ENCODE measurements at regions not wholly inside any gene's neighbourhood (a gene's known extent, or its start where the extent isn't known, plus 50 kb on each side); places are given as distances from the start of the nearest gene placed in this dataset.
A peak's percentile ranks its signal among the peaks of the same experiment; 100 is the strongest.

DNA sequence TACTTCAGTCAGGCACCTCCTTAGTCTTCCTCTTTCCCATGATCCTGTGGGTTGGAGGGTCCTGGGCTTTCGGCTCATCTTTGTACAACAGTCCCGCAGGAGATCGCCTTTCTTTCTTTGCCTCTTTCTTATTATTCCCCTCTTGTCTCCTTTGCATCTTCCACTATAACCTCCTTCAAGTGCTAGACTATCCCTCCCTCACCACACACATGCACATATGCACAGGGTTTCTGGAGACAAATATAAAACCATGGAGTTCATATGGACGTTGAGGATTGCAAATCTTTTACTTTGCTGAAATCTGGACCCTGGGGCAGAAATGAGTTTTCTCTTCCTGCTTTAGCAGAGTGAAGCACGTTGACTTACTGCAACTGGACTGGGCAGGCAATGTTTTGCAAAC is 80.3 kb downstream of the TMEM17 start:
- no peak for DNase-seq
- Mint-ChIP-seq H3K4me1 (no peaks in the 10 kb centered on the region), H3K4me3 (no peak overlapping the region), H3K27me3 (peaks cover 10% of the 10 kb centered on the region), H3K27ac (no peak overlapping the region), H3K36me3 (no peaks in the 10 kb centered on the region), H3K9me3 (no peaks in the 10 kb centered on the region)
- CTCF ChIA-PET: no interaction called here

DNA sequence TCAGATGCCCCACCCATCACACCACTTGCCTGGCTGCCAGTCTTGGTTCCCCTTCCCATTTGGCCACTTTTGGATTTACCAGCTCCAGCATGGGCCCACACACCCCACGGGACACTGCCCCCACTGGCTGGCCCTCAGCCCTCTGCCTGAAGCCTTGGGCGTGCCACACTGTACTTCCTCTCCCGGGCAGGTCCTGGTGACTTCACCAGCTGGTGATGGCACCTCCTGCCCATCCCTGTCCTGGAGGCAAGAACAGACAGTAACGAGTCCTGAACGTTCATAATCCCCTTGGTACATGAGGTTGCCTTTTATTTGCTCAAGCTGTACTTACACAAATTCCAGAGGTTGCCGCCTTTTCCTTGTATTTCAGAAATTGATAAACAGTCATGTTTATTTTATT is 81.1 kb downstream of the TMEM17 start:
- CTCF ChIA-PET: interaction anchor here (1.4 kb wide), 1 partner anchor 13 kb away, joined by 4 read pairs; no protein-coding TSS in a partner anchor
- H3K9me3 Mint-ChIP-seq: no peaks in the 10 kb centered on the region

DNA sequence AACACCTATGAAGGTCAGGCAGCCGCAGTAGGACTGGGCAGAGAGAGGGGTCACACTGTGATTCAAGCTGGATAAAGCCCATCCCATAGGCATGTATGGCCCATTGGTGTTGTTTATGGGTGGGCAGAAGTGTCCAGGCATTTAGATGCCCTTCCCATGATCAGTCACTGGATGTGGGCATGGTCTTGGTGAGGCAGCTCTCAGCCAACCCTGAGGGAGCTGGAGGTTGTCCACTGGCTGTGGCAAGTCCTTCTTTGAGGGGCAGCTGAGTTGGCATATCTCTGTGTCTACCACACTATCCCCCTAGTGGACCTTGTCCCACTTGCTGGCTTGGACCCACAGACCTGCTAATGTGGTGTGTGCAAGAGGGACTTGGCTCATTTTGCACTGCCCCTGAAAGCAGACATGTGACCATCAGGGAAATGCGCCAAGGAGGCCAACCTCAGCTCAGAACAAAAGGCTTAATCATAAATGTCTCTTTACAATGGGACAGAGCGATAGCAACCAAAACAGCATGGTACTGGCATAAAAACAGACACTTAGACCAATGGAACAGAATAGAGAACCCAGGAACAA is 82.0 kb downstream of the TMEM17 start:
- no peaks in the 10 kb centered on the region for H3K4me1 Mint-ChIP-seq
- CTCF ChIA-PET: interaction anchor here (0.6 to 1.4 kb wide), 2 partner anchors 13 to 311 kb away, joined by 4 read pairs; no protein-coding TSS in a partner anchor
- H3K27ac Mint-ChIP-seq: no peak overlapping the region
- no peak overlapping the region for H3K4me3 Mint-ChIP-seq
- H3K9me3 Mint-ChIP-seq: no peaks in the 10 kb centered on the region
- DNase-seq: no peak
- peaks cover 18% of the 10 kb centered on the region for H3K27me3 Mint-ChIP-seq
- no peaks in the 10 kb centered on the region for H3K36me3 Mint-ChIP-seq

More for the DNA sequence above, 81.1 kb downstream of the TMEM17 start:
- Mint-ChIP-seq H3K27ac (no peak overlapping the region), H3K4me1 (no peaks in the 10 kb centered on the region), H3K27me3 (peaks cover 17% of the 10 kb centered on the region), H3K4me3 (no peak overlapping the region), H3K36me3 (no peaks in the 10 kb centered on the region)
- DNase-seq: no peak

DNA sequence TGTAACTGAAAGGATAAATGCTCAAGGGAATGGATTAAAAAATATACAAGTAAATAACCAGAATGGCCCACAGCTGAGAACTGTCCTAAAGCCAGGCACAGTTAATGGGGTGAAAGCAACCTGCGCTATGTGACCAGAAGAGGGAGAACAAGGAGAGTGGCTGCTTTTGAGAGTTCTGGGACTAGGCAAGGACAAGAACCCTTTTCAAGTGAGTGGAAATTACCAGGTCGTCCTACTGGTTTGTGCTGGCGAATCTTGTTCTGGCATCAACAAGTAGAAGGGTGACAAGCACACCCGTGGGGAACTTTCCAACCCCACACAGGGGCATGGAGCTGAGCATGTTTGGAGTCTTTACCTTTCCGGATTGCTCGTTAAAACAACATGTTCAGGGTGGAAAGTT is 82.8 kb downstream of the TMEM17 start:
- CTCF ChIA-PET: no interaction called here
- H3K36me3 Mint-ChIP-seq: no peaks in the 10 kb centered on the region
- H3K27ac Mint-ChIP-seq: no peak overlapping the region
- no peaks in the 10 kb centered on the region for H3K9me3 Mint-ChIP-seq
- H3K4me1 Mint-ChIP-seq: no peaks in the 10 kb centered on the region
- no peak for DNase-seq
- H3K27me3 Mint-ChIP-seq: peaks cover 18% of the 10 kb centered on the region
- H3K4me3 Mint-ChIP-seq: no peak overlapping the region

GRCh38 chr2:62415518-62415917 is 90.5 kb downstream of the TMEM17 start:
- Mint-ChIP-seq H3K27me3 (peaks cover 16% of the 10 kb centered on the region), H3K27ac (no peak overlapping the region), H3K36me3 (no peaks in the 10 kb centered on the region), H3K9me3 (no peaks in the 10 kb centered on the region), H3K4me1 (peaks cover 15% of the 10 kb centered on the region), H3K4me3 (no peak overlapping the region)
- CTCF ChIA-PET: interaction anchor here (1.1 to 7.9 kb wide), 2 partner anchors 421 to 496 kb away, joined by 3 to 74 read pairs; no protein-coding TSS in a partner anchor
- no peak for DNase-seq

GRCh38 chr2:62415019-62415431 is 91.0 kb downstream of the TMEM17 start:
- Mint-ChIP-seq H3K27me3 (peaks cover 11% of the 10 kb centered on the region), H3K27ac (peak overlapping the region; percentile 53), H3K4me3 (no peak overlapping the region), H3K36me3 (no peaks in the 10 kb centered on the region), H3K9me3 (no peaks in the 10 kb centered on the region), H3K4me1 (peaks cover 15% of the 10 kb centered on the region)
- CTCF ChIA-PET: interaction anchor here (1.1 to 7.9 kb wide), 2 partner anchors 421 to 496 kb away, joined by 3 to 74 read pairs; no protein-coding TSS in a partner anchor
- no peak for DNase-seq

GRCh38 chr2:62413116-62413663 is 92.8 kb downstream of the TMEM17 start:
- CTCF ChIA-PET: interaction anchor here (0.8 to 7.9 kb wide), 6 partner anchors 44 to 497 kb away, joined by 3 to 74 read pairs (median 3); no protein-coding TSS in a partner anchor
- Mint-ChIP-seq H3K4me3 (no peak overlapping the region), H3K36me3 (no peaks in the 10 kb centered on the region), H3K27ac (no peak overlapping the region), H3K27me3 (peaks cover 8% of the 10 kb centered on the region), H3K4me1 (peaks cover 15% of the 10 kb centered on the region), H3K9me3 (no peaks in the 10 kb centered on the region)
- no peak for DNase-seq

GRCh38 chr2:62412347-62412742 is 93.7 kb downstream of the TMEM17 start:
- Mint-ChIP-seq H3K9me3 (no peaks in the 10 kb centered on the region), H3K4me1 (peaks cover 15% of the 10 kb centered on the region), H3K27ac (peak overlapping the region; percentile 64), H3K4me3 (peak overlapping the region; percentile 39), H3K27me3 (peaks cover 8% of the 10 kb centered on the region), H3K36me3 (no peaks in the 10 kb centered on the region)
- CTCF ChIA-PET: interaction anchor here (1.0 to 7.9 kb wide), 3 partner anchors 418 to 496 kb away, joined by 3 to 74 read pairs (median 4); no protein-coding TSS in a partner anchor
- no peak for DNase-seq

GRCh38 chr2:62410926-62411456 is 95.0 kb downstream of the TMEM17 start:
- Mint-ChIP-seq H3K4me3 (no peak overlapping the region), H3K4me1 (peaks cover 15% of the 10 kb centered on the region), H3K27ac (no peak overlapping the region), H3K27me3 (peaks cover 8% of the 10 kb centered on the region), H3K9me3 (no peaks in the 10 kb centered on the region), H3K36me3 (no peaks in the 10 kb centered on the region)
- DNase-seq: no peak
- CTCF ChIA-PET: interaction anchor here (0.8 to 7.9 kb wide), 16 partner anchors 10 to 494 kb away, joined by 3 to 74 read pairs (median 4); no protein-coding TSS in a partner anchor

DNA sequence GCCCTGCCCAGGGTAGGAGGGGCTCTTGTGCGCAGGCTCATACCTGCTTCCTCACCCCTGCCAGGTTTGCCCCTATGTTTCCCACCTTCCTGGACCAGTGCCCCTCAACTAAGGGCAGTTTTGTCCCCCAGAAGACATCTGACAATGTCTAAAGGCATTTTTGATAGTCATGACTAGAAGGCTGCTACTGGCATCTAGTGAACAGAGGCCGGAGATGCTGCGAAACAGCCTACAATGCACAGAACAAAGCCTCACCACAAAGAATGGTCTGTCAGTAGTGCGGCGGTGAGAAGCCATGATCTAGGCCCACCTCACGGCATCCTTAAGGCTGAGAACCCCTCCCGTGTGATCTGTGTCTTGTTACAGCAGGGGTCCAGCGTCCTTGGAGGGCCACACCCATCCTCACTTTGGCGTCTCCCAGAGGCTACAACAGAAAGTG is 96.0 kb downstream of the TMEM17 start:
- no peak overlapping the region for H3K4me3 Mint-ChIP-seq
- no peak overlapping the region for H3K27ac Mint-ChIP-seq
- H3K9me3 Mint-ChIP-seq: no peaks in the 10 kb centered on the region
- H3K27me3 Mint-ChIP-seq: peaks cover 6% of the 10 kb centered on the region
- no peaks in the 10 kb centered on the region for H3K36me3 Mint-ChIP-seq
- peaks cover 9% of the 10 kb centered on the region for H3K4me1 Mint-ChIP-seq
- DNase-seq: no peak
- CTCF ChIA-PET: interaction anchor here (0.8 to 7.9 kb wide), 4 partner anchors 409 to 493 kb away, joined by 3 to 74 read pairs (median 4); no protein-coding TSS in a partner anchor

GRCh38 chr2:62409442-62409841 is 96.6 kb downstream of the TMEM17 start:
- no peaks in the 10 kb centered on the region for H3K9me3 Mint-ChIP-seq
- H3K36me3 Mint-ChIP-seq: no peaks in the 10 kb centered on the region
- peaks cover 3% of the 10 kb centered on the region for H3K4me1 Mint-ChIP-seq
- no peak overlapping the region for H3K27ac Mint-ChIP-seq
- no peak overlapping the region for H3K4me3 Mint-ChIP-seq
- CTCF ChIA-PET: interaction anchor here (7.9 kb wide), 1 partner anchor 415 kb away, joined by 74 read pairs; no protein-coding TSS in a partner anchor
- DNase-seq: no peak
- peaks cover 4% of the 10 kb centered on the region for H3K27me3 Mint-ChIP-seq

DNA sequence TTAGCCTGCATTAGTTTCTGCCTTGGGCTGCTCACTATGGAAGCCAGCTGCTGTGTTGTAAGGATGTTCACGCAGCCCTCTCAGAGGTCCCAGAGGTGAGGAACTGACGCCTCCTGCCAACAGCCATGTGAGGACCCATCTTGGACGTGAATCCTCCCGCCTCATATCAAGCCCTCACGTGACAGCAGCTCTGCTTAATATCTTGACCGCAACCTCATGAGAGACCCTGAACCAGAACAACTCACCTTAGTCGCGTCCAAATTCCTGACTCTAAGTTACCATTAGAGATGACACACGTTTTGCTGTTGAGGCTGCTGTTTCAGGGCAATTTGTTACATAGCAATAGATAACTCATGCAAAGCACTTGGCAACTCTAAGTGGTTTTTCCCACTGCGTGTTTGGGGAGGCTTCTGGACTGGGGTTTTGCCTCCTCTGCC is 97.7 kb downstream of the TMEM17 start:
- H3K4me1 Mint-ChIP-seq: peaks cover 2% of the 10 kb centered on the region
- peaks cover 4% of the 10 kb centered on the region for H3K27me3 Mint-ChIP-seq
- no peak overlapping the region for H3K4me3 Mint-ChIP-seq
- H3K27ac Mint-ChIP-seq: no peak overlapping the region
- H3K36me3 Mint-ChIP-seq: no peaks in the 10 kb centered on the region
- H3K9me3 Mint-ChIP-seq: no peaks in the 10 kb centered on the region
- CTCF ChIA-PET: interaction anchor here (0.6 to 7.9 kb wide), 4 partner anchors 252 to 567 kb away, joined by 3 to 74 read pairs (median 4); no protein-coding TSS in a partner anchor
- DNase-seq: no peak

- H3K4me3 Mint-ChIP-seq: no peak overlapping the region
- no peak for DNase-seq
- H3K27ac Mint-ChIP-seq: no peak overlapping the region
- H3K4me1 Mint-ChIP-seq: peaks cover 2% of the 10 kb centered on the region
- H3K36me3 Mint-ChIP-seq: no peaks in the 10 kb centered on the region
- CTCF ChIA-PET: interaction anchor here (0.6 kb wide), 1 partner anchor 252 kb away, joined by 3 read pairs; no protein-coding TSS in a partner anchor
- peaks cover 4% of the 10 kb centered on the region for H3K27me3 Mint-ChIP-seq
- no peaks in the 10 kb centered on the region for H3K9me3 Mint-ChIP-seq
Observed at GRCh38 chr2:62407838-62408237, 98.2 kb downstream of the TMEM17 start.

DNA sequence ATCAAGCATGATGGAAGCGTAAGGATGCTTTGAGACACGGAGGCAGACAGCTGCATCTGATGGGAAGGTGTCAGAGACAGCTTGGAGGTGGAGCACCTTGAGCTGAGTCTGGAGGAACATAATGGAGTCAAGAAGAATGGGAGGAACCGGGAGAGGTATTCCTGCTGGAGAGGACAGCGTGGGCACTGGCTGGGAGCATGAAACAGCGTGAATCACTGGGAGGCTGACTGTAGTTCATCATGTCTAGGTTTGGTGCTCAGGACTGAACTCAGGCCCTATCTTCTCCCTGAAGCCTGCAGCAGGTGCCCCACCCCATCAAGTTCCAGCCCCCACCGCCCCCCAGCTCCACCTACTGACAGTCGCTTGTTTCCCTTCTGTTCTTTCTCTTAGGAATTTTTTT is 98.6 kb downstream of the TMEM17 start:
- H3K36me3 Mint-ChIP-seq: no peaks in the 10 kb centered on the region
- no peak overlapping the region for H3K27ac Mint-ChIP-seq
- H3K4me3 Mint-ChIP-seq: no peak overlapping the region
- CTCF ChIA-PET: interaction anchor here (0.6 kb wide), 1 partner anchor 251 kb away, joined by 3 read pairs; no protein-coding TSS in a partner anchor
- peaks cover 4% of the 10 kb centered on the region for H3K27me3 Mint-ChIP-seq
- H3K4me1 Mint-ChIP-seq: peaks cover under 1% of the 10 kb centered on the region
- no peak for DNase-seq
- no peaks in the 10 kb centered on the region for H3K9me3 Mint-ChIP-seq

Measured in activated naive CD4-positive, alpha-beta T cell treated with anti-CD3 and anti-CD28 coated beads, Interleukin-2, amount 10 ng/mL, durations not matched to agents 7 days and 5 days (primary cell).